Right renal pelvis (tissue), 4 donors: ENCODE measurements at regions not wholly inside any gene's neighbourhood (a gene's known extent, or its start where the extent isn't known, plus 50 kb on each side); places are given as distances from the start of the nearest gene placed in this dataset.
A peak's percentile ranks its signal among the peaks of the same experiment; 100 is the strongest.

Experiments
- DNase-seq, 4 donors: peaks; one replicate each; pipeline ENCODE4 v3.0.0-alpha.2; 2013; ENCODE audit warnings: low read depth in 4 of 4, low spot score in 3 of 4, missing footprints in 1 of 4

DNA sequence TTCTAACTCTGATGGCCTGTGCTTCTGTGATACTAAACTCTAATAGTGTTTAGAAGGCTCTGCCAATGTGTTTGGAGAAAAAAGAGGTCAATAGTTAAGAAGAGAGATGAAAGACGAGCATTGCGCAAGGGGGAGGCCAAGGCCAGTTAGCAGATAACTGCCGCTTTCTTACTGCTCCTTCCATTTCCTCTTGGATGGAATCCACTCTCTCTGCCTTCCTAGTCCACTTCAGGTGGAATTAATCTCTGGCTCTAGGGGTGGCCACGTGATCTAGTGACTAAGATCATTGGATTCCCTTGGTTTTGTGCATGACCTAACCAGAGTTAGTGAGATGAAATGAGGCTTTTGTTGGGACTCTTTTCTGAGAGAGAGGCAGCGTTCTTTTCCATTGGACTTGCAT lies 148.3 kb downstream of the ACTL8 start:
- no peak for DNase-seq

DNA sequence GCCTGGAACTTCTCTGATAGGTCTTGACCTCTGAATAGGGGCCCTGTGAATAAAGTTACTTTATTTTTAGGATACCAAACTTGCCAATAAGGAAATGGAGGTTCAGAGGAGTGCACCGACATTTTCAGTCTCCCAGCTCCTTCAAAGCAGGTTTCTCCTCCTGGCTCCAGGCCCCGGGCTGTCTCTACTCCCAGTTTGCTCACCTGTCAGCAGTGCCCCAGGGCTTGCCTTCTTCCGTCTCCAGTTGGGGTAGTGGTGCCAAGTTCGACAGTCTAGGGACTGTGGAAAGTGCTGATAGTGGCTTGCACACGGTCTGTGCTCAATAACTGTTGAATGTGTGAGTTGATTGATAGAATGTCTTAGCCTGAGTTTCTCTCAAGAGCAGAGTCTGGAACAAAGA lies 149.2 kb downstream of the ACTL8 start:
- DNase-seq, result no peak

- DNase-seq, result no peak
These were observed 152.9 kb downstream of the ACTL8 start for GRCh38 chr1:17907999-17908398.

GRCh38 chr1:17908945-17909344 lies 153.8 kb downstream of the ACTL8 start:
- no peak for DNase-seq

- DNase-seq, result no peak
These were observed 154.5 kb downstream of the ACTL8 start for GRCh38 chr1:17909634-17910033.

- DNase-seq, result no peak
These were observed 156.7 kb downstream of the ACTL8 start for GRCh38 chr1:17911791-17912190.

DNA sequence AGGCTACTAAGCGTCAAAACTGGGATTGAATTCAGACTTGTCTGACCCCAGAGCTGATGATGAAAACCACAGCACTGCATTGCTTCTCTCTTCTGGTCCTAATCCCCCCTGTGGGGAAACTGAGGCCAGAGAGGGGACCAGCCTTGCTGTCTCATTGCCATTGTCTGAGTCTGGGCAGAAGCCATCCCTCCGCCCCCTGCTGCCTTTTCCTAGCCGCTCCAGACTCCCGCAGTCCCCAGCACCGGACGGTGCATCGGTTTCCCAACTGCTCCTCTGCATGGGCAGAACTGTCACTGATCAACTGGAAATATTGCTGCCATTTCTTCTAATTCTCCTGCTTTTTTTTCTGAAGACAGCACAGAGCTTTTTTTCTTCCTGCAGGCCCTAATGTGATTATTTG lies 157.4 kb downstream of the ACTL8 start:
- no peak for DNase-seq

DNA sequence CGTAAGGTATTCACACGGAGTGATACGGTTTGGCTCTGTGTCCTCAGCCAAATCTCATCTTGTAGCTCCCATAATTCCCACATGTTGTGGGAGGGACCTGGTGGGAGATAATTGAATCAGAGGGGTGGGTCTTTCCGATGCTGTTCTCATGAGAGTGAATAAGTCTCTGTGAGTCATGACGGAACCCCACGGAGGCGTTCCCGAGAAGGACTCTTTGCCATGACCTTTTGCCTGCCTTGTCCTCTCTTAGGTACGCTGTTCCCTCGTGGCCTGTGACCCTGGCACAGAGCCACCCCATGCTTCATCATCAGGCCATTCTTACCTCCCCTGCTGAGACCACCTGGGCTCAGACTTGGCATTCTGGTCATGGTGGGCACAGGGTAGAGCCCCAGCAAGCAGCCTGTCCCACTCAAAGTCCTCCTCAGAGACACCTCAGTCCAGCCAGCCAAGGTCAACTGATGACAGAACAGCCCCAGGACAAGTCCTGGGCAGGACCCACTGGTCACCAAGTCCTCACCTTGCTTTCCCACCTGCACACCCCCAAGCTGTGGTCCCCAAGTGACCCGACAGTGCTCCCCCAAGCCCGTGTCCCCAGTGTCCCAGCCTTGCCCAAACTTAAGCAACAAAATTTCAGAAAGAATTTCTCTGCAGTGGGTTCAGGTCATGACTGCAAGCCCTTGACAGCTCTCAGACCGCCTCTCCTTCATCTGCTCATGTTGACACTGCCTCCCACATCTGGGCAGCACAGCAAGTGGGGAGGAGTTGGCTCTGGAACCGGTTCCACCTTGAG lies 158.4 kb downstream of the ACTL8 start:
- DNase-seq, result no peak

- DNase-seq, result no peak
These were observed 159.0 kb downstream of the ACTL8 start for GRCh38 chr1:17914131-17914530.

DNA sequence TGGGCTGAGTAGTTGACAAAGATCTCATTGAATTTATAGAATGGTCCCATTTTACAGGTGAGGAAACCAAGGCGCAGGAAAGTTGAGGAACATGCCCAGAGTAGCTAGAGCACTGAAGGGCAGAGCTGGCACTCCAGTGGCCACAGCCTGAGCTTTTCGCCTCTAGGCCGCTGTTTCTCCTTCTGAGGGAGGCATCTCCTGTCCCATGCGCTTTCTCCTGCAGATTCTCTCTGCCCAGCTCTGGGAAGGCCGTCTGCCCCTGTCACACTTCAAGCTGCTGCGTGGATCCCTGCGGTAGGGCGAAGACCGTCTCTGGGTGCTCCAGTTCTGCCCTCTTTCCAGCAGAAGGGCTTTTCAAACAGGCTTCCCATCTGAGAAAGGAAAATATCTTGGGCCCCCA lies 159.9 kb downstream of the ACTL8 start:
- no peak for DNase-seq

DNA sequence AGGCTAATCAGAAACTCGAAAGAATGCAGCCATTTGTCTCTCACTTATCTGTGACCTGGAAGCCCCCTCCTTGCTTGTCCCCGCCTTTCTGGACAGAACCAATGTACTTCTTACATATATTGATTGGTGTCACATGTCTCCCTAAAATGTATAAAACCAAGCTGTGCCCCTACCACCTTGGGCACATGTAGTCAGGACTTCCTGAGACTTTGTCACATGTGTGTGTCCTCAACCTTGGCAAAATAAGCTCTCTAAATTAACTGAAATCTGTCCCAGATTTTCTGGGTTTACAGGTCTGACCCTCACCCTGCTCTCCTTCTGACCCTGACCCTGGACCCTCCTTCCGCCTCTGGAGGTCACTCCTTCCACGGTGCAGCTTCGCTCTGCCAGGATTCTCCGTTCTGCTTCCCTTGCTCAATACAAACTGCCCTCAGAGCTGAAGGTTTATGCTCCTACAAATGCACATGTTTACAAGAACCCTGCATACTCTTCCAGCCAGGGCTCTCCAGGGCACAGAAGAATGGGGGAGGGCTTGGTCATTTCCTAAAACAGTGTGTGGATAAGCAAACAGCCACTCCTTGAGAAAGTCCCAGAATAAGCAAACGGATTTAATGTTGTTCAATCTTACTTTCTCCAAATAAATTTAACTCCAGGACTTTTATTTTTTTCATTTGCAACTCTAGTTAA lies 160.5 kb downstream of the ACTL8 start:
- DNase-seq, result no peak

GRCh38 chr1:17916702-17917101 lies 161.6 kb downstream of the ACTL8 start:
- DNase-seq, result no peak

DNA sequence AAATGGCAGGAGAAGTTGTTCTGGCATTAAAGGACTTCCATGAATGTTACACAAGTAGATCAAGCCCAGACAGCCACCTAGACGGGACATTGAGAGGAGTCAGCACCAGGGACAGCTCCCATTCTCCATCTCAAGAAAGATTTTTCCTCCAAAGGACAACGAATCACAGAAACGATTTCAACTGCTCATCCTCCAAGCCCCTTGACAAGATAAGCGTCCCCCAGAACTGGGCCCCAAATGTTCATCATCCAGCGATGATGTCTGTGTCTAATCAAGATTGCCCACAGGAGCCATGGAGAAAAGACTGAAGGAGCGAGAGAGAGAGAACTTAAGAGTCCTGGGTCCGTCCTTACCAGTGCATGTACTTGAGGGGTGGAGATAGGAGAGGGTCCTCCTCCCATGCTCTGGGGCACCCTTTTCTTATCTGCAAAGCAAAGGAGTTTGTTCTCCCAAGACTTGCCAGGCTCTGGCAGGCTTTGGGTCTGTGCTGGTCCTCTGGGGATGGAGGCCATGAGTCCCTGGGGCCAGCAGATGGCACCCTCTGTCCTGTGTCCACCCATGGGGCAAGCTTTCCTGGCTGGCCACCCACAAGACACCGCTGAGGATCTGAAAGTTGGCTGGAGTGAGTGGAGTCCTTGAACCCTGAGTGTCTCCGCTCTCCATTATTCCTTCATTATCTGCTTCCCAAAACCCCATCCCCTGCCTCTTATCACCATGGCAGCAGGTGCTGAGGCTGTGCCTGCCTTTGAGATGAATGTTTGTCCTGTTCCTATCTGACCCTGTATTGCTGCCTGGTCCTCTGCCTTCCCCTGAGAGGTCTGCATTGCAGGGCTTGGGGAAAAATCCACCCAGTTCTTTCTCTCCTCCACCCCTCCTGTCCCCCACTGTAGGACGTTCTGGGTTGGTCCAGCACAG lies 164.6 kb downstream of the ACTL8 start:
- peak; percentile 49 to 60 (median 56) for DNase-seq

DNA sequence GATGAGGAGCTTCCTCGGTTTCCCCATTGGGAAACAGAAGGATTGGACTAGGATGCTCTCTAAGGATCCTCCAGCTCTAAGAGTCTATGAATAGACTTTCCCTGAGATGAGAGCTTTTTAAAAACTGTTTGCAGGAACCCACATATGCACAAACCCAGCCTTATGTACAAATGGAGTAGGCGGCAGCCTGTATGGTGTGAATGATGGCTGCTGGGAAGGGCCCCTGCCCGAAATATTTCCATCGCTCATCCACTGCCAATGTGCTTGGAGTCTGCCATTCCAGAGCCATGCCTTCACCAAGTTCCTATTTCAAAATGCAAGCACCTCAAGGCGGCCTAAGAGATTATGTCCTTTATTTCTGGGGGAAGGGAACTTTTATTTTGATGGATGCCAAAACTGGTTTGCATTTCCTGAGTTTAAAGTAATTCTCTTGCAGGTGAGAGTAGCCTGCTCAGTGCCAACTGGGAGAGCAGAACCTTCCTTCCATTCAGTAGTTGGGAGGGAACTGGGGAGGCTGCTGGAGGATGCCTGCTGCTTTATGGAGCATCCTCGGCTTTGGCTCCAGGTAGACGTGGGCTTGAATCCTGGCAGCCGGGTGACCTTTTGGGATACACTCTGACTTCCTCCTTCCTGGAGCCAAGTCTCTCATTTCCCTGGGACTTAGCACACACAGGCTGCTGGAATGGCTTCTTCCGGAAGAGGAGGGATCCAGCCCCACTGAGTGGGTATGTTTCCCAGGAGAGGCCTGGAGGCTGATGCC lies 165.9 kb downstream of the ACTL8 start:
- DNase-seq, result no peak

GRCh38 chr1:17922833-17923232 lies 167.7 kb downstream of the ACTL8 start:
- DNase-seq, result peak in 2 of 4 donors; percentile 18 to 20

- DNase-seq, result no peak
These were observed 168.5 kb downstream of the ACTL8 start for GRCh38 chr1:17923666-17924065.

GRCh38 chr1:17924578-17924977 lies 169.4 kb downstream of the ACTL8 start:
- no peak for DNase-seq

DNA sequence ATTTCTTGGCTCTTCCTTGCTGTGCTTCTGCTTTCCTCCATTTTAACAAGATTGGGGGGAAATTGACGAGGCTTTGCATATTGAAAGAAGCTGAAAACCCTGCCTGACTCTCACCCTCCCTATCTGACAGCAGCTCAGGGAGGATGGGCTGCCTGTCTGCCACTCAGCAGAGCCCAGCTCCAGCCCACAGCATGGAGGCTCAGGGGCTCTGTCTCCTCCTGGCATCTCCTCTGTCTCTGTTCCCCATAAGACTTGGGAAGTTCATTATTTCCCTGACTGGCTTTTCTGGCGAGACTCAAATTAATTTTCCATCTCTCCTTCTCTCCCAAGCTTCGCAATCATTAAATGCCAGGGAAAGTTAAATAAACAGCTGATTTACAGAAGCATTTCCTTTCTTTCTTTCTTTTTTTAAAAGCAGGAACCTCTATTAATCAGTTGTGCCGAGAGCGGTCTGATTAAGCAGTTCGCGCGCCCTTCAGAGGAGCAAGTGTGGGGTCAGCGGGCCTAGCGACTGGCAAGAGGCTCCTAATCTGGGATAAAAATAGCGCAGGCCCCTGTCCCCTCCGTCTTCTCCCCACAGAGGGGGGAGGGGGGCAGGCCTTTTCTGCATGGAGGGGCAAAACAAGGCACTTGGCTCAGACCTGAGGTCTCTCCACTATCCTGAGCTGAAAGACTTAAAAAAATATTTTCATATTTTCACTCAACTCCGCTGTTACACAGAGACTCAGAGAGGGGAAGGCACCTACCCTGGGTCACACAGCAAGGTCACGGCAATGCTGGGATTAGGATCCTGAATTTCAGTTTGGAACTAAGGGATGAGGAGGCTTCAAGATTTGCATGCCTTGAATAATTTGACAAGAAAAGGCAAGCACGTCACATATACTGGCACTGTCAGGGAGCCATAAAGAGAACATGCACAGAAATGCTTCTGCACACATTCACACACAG lies 170.4 kb downstream of the ACTL8 start:
- no peak for DNase-seq

DNA sequence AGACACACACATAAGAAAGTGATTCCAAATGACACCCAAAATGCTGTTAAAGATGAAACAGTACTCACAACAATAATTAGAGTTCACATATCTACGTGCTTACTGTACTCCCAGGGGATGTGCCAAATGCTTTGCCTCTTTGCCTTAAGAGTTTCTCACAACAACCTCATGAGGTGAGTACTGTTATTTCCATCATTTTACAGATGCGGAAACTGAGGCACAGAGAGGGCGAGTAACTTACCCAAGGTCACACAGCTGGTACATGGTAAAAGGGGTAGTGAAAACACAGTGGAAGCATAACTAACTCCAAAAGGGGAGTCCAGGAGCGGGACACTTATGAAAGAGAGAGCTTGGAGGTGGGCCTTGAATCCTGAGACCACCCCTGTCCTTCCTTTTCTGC lies 171.8 kb downstream of the ACTL8 start:
- DNase-seq, result no peak
